Smooth muscle cell (in vitro differentiated cells): ENCODE measurements at regions not wholly inside any gene's neighbourhood (a gene's known extent, or its start where the extent isn't known, plus 50 kb on each side); places are given as distances from the start of the nearest gene placed in this dataset.

Experiments
- DNase-seq: peaks from one replicate; lab custom pipeline; 2025; ENCODE audit not compliant: unreplicated experiment; lab: John Stamatoyannopoulos, UW
- H2AFZ ChIP-seq: fragments of 200-600 bp; sonication (generic); 2 replicates; pipeline ENCODE4 v1.6.0; 2016; ENCODE audit warnings: antibody characterized with exemption, low read depth, mild to moderate bottlenecking
- H3F3A ChIP-seq: fragments of 200-600 bp; sonication (generic); 2 replicates; pipeline ENCODE4 v1.6.0; 2017; ENCODE audit warnings: antibody characterized with exemption, low read depth
- H3K27ac ChIP-seq: fragments of 200-600 bp; sonication (generic); 2 replicates; pipeline ENCODE4 v1.5.1; 2016; ENCODE audit warnings: low read depth, mild to moderate bottlenecking
- H3K27me3 ChIP-seq: fragments of 200-600 bp; sonication (generic); 2 replicates; pipeline ENCODE4 v1.6.1; 2016; ENCODE audit warnings: low read depth, mild to moderate bottlenecking
- H3K36me3 ChIP-seq: fragments of 200-600 bp; sonication (generic); 2 replicates; pipeline ENCODE4 v1.5.1; 2016; ENCODE audit warnings: low read depth
- H3K4me1 ChIP-seq: fragments of 200-600 bp; sonication (generic); 2 replicates; pipeline ENCODE4 v1.5.1; 2016; ENCODE audit warnings: low read depth
- H3K4me2 ChIP-seq: fragments of 200-600 bp; sonication (generic); 2 replicates; pipeline ENCODE4 v1.6.0; 2016; ENCODE audit warnings: mild to moderate bottlenecking
- H3K4me3 ChIP-seq: fragments of 200-600 bp; sonication (generic); 2 replicates; pipeline ENCODE4 v1.5.1; 2016; ENCODE audit warnings: mild to moderate bottlenecking
- H3K79me2 ChIP-seq: fragments of 200-600 bp; sonication (generic); 2 replicates; pipeline ENCODE4 v1.6.0; 2016; ENCODE audit warnings: low read depth, mild to moderate bottlenecking
- H3K9ac ChIP-seq: fragments of 200-600 bp; sonication (generic); 2 replicates; pipeline ENCODE4 v1.6.0; 2016; ENCODE audit warnings: low read depth
- H3K9me3 ChIP-seq: fragments of 200-600 bp; sonication (generic); replicated peaks from 2 replicates; pipeline ENCODE4 v1.5.1; 2016; ENCODE audit warnings: low read depth
- H4K20me1 ChIP-seq: fragments of 200-600 bp; sonication (generic); 2 replicates; pipeline ENCODE4 v1.6.0; 2016; ENCODE audit warnings: low read depth
- WGBS: methylation state at CpG from one replicate; pipeline ENCODE4 v1.1.7; 2016; ENCODE audit warnings: low lambda C conversion rate; 5-methylcytosine and 5-hydroxymethylcytosine counted together
- TF ChIP-seq, protein P1 (sequence below): fragments of 200-600 bp; sonication (generic); IDR thresholded peaks from 2 replicates; pipeline ENCODE4 v1.5.1; 2017; ENCODE audit warnings: borderline replicate concordance, mild to moderate bottlenecking, antibody characterized with exemption; ENCODE audit not compliant: insufficient read depth, poor library complexity, severe bottlenecking

DNA sequence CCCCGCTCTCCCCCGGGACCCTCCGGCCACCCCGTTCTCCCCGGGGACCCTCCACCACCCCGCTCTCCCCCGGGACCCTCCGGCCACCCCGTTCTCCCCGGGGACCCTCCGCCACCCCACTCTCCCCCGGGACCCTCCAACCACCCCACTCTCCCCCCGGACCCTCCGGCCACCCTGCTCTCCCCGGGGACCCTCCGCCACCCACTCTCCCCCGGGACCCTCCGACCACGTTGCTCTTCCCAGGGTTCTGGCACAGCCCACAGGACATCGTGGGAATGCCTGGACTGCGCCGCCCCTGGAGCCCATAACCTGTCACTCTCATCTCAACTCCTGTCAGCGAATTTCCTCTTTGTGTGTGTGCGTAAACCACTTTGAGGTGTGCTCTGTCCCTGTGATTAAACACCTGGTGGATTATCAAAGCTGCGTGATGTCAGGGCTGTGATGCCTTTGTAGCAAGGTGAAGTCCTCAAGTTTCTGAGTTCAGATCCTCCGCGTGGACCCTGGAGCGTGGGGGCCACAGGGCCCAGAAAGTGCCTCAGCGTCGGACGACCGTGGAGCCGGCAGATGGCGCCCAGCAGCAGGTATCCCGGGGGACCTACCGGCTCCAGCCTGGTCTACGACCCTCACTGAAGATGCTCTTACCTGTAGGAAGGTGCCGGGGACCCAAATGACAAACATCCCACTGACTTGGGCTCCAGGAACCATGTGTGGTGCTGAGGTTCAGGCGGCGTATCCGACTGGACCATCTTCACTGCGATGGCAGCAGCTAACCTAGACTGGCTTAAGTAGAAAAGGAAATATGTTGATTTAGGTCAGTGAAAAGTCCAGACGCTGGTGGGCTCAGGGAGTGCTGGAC, 63.2 kb upstream of the GALNT9 start:
- H3K4me3 ChIP-seq = no peak overlapping the region
- no peak overlapping the region for H2AFZ ChIP-seq
- no peak for DNase-seq
- H3K4me1 ChIP-seq = no peaks in the 10 kb centered on the region
- no peaks in the 10 kb centered on the region for H3K9me3 ChIP-seq
- no peaks in the 10 kb centered on the region for H4K20me1 ChIP-seq
- peaks cover 38% of the 10 kb centered on the region for H3K27me3 ChIP-seq
- H3F3A ChIP-seq = no peaks in the 10 kb centered on the region
- no peak overlapping the region for H3K4me2 ChIP-seq
- WGBS = 84% methylated on average over 27 of the region's 43 CpGs
- H3K36me3 ChIP-seq = no peaks in the 10 kb centered on the region
- H3K9ac ChIP-seq = no peak overlapping the region
- TF ChIP-seq, protein P1, sequence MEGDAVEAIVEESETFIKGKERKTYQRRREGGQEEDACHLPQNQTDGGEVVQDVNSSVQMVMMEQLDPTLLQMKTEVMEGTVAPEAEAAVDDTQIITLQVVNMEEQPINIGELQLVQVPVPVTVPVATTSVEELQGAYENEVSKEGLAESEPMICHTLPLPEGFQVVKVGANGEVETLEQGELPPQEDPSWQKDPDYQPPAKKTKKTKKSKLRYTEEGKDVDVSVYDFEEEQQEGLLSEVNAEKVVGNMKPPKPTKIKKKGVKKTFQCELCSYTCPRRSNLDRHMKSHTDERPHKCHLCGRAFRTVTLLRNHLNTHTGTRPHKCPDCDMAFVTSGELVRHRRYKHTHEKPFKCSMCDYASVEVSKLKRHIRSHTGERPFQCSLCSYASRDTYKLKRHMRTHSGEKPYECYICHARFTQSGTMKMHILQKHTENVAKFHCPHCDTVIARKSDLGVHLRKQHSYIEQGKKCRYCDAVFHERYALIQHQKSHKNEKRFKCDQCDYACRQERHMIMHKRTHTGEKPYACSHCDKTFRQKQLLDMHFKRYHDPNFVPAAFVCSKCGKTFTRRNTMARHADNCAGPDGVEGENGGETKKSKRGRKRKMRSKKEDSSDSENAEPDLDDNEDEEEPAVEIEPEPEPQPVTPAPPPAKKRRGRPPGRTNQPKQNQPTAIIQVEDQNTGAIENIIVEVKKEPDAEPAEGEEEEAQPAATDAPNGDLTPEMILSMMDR = no peak
- H3K79me2 ChIP-seq = no peaks in the 10 kb centered on the region
- H3K27ac ChIP-seq = no peak overlapping the region

DNA sequence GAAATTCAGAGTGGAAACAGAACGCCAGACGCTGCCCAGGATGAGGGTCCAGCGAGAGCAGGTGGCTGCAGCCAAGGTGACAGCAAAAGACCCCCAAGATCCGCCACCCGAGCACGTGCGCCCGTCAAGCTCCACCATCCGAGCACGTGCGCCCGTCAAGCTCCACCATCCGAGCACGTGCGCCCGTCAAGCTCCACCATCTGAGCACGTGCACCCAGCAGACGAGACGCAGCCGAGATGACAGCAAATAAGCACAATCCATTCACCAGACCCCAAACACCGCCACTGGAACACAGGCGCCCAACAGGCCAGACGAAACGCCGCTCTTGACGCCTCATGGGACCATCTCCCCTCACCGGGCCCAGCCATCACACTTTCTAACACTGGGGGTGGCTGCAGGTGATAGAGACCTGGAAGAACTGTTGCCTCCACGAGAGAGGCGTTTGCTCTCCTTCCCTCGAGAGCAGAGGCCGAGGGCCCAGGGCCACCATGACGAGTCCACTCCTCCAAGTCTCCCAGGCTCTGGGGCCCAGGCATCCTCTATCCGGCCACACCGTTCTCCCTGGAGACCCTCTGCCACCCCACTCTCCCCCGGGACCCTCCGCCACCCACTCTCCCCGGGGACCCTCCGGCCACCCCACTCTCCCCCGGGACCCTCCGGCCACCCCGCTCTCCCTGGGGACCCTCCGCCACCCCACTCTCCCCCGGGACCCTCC, 62.1 kb upstream of the GALNT9 start:
- H4K20me1 ChIP-seq = no peaks in the 10 kb centered on the region
- H3K36me3 ChIP-seq = no peaks in the 10 kb centered on the region
- no peak overlapping the region for H3K4me2 ChIP-seq
- TF ChIP-seq, protein P1 = no peak
- no peak overlapping the region for H3K9ac ChIP-seq
- H3K4me1 ChIP-seq = no peaks in the 10 kb centered on the region
- H3K9me3 ChIP-seq = no peaks in the 10 kb centered on the region
- H3K27ac ChIP-seq = no peak overlapping the region
- no peak for DNase-seq
- no peak overlapping the region for H3K4me3 ChIP-seq
- no peak overlapping the region for H2AFZ ChIP-seq
- H3K27me3 ChIP-seq = peaks cover 37% of the 10 kb centered on the region
- WGBS = 91% methylated on average over 30 of the region's 43 CpGs
- H3K79me2 ChIP-seq = no peaks in the 10 kb centered on the region
- H3F3A ChIP-seq = no peaks in the 10 kb centered on the region

DNA sequence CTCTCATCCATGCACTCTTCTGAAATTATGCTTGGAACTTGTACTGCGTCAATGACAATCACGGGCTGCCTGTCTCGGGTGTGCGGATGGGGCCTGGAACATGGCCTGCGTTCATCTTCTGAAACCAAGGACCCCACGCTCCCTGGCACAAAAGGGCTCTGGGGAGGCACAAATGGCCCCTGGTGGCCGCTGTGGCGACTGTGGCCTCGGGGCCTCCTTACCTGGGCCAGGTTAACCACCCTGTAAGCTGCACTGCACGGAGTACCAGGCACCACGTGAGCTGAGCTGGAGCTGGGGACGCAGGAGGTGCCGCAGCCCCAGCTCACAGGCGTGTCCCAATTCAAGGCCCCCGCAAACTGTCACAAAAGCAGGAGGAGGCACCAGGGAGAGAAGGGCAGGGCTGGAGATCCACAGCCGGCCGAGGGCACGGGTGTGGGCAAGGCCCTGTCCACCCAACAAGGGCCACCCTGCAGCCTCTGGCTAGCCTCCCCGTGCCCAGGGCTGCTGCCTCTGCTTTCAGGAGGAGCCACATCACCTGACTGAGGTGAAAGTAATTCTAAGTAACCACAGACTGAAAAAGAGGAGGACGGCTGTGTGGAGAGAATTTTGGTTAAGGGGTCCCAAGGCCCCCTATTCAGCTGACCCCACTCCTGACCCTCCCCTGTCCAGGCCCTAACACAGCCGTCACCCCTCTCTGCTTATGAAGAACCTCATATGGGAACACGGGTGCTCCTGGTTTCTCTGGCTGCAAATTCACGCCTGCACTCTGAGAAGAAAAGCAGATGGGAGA, 61.1 kb upstream of the GALNT9 start:
- Histone ChIP-seq H4K20me1 (no peaks in the 10 kb centered on the region), H3K36me3 (no peaks in the 10 kb centered on the region), H3K27ac (no peak overlapping the region), H3F3A (no peaks in the 10 kb centered on the region), H2AFZ (no peak overlapping the region), H3K4me3 (no peak overlapping the region), H3K9me3 (no peaks in the 10 kb centered on the region), H3K79me2 (no peaks in the 10 kb centered on the region), H3K4me1 (no peaks in the 10 kb centered on the region), H3K27me3 (peaks cover 43% of the 10 kb centered on the region), H3K9ac (no peak overlapping the region), H3K4me2 (no peak overlapping the region)
- DNase-seq = no peak
- 86% methylated on average over 23 of the region's 23 CpGs for WGBS
- TF ChIP-seq, protein P1 = no peak
